RPMI8226 (cell line): ENCODE measurements at regions not wholly inside any gene's neighbourhood (a gene's known extent, or its start where the extent isn't known, plus 50 kb on each side); places are given as distances from the start of the nearest gene placed in this dataset.
"Not testable (repeated sequence)": the region's sequence is repeated elsewhere in the genome, so short reads cannot be mapped to it uniquely, and the experiment has no call there.

ENCODE experiments used
- DNase-seq: peaks from one replicate; pipeline ENCODE4 v3.0.0-alpha.2; 2015

DNA sequence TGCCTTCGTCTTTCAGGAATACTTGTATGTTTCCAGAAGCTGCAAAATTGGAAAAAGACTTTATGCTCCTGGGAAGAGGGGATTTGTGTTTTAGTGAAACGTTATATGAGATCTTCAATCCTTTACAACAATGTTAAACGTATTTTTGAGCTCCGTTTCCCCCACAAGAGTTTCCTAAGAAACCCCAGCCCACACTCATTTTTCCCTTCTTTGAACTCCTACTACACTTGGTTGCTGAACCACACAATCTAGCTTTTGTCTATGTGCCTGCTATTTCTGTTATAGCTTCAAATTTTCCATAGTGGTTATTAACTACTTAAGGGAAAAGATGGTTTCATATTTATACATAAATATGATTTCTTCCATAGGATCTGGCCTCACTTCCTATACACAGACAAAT, 238.6 kb upstream of the ACTBL2 start:
- no peak for DNase-seq

DNA sequence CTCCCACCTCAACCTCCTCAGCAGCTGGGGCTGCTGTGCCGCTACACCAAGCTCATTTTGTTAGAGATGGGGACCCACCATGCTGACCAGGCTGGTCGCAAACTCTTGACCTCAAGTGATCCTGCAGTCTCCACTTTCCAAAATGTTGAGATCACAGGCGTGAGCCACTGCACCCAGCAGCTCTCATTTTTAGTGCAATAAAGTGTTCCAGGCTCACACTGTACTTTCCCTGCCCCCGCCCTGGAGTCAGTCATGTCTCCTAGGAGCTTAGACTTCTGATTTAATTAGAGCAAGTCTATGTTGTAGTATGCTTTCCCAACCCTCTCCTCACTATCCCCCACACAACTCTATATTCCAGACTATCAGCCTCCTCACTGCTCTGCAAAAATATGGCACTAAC, 238.0 kb upstream of the ACTBL2 start:
- no peak for DNase-seq

DNA sequence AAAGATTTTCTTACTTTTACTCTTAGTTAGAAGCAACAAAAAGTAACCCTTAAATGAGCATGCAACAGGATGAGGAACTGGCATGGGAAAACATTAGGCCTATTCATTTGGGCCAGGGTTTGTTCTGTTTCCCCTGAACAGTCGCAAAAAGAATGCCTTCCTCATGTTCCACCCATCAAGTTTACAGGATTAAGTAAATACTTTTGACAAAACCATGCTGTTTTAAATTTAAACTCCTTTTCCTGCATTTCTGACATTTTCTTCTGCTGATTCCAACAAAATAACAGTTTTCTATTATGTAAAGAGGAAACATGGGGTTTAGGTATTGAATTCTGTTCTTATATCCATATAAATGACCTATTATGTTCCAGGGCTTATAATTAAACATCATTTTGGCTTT, 236.6 kb upstream of the ACTBL2 start:
- no peak for DNase-seq

DNA sequence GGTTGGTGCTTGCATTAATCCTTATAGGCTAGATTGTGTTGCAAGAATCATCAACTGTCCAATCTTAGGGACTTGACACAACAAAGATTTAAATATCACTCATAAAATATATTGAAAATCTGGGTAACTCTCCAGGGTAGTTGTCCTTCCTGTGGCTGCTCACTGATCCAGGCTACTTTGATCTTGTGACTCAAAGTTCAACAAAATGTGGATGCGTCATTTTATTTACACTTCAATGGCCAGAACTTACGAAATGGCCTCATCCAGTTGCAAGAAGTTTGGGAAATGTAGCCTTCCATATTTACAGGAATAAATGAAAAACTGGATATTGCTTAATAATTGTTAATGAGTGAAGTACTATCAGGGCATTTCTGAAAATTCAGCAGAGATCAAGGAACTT, 235.5 kb upstream of the ACTBL2 start:
- DNase-seq, result no peak

DNA sequence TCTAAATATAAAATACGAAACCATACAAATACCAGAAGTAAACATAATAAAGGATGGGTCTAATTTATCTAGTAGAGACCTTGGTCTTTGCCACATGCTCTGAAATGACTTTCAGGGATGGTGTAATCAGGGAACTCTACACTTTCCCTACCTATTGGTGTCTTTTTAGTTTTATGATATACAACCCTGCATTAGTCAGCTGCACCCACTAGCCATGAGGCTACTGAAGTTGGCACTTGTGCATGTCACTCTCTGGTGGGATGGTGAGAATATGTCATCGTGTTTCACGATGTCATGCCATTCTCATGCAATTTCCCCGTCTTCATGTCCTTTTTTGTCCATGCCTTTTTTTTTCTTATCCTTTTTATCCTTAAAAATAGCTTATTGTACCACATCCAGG, 234.9 kb upstream of the ACTBL2 start:
- no peak for DNase-seq

DNA sequence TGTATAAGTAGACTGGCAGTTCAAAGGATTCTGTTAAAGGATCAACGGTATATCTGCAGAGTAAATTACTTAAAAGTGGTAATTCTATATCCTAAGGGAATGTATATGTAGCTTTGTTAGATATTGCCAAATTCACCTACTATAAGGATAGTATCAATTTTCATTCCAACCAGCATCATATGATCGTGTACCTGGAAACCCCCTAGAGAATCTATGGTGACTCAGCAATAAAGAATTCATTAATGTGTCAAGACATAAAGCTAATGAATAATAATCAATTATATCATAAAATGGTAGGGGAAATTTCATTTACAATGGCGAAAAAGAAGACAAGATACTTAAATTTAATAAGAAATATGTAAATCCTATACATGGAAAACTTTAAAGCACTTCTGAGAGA, 234.1 kb upstream of the ACTBL2 start:
- DNase-seq, result no peak

DNA sequence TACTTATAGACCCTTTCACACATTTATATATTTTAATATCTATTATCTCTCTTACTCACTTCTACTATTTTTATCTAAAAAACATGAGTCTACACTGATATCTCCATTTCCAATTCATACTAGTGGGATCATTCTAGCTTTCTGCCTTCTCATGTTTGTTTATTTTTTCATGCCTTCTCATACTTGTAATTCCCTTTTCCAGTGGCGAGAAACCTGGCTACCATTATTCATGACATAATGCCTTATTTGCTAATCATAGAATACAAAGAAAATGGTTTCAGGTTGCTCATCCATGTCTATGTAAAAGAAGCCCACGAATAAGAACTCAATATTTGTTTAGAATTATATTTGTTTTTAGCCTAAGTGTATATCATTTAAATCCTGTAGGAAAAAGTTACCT, 232.7 kb upstream of the ACTBL2 start:
- no peak for DNase-seq

DNA sequence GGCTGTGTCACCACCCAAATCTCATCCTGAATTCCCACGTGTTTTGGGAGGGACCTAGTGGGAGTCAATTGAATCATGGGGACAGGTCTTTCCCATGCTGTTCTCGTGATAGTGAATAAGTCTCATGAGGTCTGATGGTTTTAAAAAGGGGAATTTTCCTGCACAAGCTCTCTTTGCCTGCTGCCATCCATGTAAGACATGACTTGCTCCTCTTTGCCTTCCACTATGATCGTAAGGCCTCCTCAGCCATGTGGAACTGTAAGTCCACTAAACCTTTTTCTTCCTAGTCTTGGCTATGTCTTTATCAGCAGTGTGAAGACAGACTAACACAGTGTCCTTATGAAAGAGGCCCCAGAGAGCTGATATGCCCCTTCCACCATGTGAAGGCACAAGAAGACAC, 230.9 kb upstream of the ACTBL2 start:
- not testable (repeated sequence) for DNase-seq

DNA sequence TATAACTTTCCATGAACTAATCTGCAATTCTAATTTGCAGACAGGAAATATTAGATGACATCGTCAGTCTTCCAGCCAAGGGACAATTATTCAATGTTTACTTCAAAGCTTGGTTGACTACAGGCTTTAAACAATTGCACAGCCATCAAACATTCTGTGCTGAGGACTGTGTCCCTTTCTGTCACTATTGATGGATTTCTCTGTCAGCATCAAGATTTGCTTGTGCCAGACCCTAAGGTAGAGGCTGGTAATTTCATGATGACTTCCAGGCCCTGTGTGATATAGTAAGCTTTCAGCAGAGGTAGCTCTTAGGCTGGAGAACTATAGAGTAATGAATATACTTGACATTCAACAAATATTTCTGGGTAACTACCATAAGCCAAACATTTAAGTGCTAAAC, 229.3 kb upstream of the ACTBL2 start:
- no peak for DNase-seq

DNA sequence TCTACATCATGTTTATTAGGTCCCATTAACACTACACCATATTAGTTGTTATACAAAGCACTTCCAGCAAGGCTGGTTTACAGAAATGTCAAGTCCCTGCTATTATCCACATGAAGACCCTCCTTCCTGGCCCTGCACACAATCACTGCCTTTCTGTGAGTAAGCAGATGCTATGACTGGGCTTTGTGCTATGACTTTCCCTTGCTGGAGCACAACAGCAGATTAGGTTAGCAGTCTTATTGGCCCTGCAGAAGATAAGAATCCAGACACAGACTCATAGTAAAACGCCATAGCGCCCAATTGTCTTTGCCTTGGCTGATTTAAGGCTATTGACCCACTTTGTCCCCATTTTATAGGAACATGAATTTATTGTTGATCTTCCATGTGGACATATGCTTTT, 228.9 kb upstream of the ACTBL2 start:
- DNase-seq, result no peak

DNA sequence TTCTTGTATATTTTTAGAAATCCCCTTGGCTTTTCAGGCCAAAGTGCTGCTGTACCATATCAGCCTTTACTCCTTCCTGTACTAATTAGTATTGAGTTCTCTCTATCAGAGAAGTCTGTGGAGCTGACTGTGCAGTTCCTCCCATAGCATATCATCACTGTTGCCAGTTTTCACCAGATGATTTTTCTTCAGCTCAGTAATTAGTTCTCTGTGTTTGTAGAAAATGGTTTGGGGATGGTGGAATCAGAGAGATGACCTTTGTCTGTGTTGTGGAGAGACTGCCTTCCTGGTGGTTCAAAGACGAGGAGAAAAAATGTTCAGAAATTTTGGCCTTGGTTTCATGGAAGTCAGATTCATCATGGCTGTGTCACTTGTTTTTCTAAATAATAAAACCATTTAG, 227.5 kb upstream of the ACTBL2 start:
- DNase-seq, result no peak

DNA sequence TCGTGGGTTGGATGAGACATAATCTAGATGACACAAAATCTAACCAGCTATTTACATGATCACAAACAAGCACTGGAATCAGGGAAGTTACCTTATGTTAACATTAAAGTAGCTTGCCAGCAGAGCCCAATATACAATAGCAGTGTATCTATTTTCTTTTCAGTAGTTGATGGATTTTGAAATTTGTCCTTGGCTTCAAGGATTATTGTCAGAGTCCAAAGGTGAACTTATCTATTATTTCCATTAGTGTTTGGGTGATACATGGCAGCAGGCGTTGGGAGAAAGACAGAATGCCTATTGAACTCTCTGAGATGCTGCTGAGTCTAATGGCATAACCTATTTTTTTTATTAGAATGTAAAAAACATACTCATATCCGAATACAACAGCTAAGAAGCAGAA, 223.2 kb upstream of the ACTBL2 start:
- DNase-seq, result no peak

DNA sequence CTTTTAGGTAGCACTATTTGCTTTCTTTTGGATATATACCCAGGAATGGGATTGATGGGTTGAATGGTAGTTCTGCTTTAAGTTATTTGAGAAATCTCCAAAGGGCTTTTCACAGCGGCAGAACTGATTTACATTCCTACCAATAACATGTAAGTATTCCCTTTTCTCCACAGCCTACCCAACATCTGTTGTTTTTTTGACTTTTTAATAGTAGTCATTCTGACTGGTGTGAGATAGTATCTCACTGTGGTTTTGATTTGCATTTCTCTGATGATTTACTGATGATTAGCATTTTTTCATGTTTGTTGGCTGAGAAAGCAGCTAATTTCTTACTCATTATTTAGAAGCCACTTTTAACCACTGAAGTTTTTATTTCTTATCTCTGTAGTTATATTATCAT, 221.1 kb upstream of the ACTBL2 start:
- DNase-seq, result no peak

DNA sequence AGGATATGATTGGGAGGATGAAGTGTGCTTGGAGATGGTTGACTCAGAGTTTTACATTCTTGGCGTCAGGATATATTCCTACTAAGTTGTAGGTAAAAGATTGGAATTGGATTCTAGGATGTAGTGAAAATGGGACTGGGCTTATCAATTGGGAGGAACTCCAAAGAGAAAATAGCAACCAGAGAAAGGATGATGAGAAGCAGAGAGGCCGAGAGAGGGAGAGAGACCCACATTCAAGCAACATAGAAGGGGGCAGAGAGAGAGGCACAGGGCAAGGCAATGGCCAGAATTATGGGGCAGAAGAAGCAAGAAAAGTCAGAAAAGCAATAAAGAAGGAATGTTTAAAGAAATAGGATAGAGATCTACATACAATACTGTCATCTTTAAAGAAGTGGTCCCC, 217.9 kb upstream of the ACTBL2 start:
- DNase-seq, result no peak

DNA sequence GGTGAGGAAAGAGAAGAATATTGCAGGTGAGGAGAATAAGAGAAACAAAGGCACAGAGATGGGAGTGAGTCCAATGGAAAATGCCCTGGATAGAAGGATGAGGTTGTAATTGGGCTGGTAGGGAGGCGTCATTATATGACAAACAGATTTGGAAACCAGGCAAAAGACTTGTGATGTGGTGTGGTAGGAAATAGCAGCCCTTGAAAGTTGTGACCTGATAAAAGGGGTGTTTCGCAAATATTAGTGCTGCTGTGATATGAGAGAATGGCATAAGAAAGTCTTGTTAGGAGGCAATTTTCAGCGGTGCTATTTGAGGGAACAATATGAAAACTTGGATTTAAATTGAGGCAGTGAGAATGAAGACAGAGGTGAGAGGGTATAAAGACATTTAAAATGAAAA, 217.5 kb upstream of the ACTBL2 start:
- no peak for DNase-seq

DNA sequence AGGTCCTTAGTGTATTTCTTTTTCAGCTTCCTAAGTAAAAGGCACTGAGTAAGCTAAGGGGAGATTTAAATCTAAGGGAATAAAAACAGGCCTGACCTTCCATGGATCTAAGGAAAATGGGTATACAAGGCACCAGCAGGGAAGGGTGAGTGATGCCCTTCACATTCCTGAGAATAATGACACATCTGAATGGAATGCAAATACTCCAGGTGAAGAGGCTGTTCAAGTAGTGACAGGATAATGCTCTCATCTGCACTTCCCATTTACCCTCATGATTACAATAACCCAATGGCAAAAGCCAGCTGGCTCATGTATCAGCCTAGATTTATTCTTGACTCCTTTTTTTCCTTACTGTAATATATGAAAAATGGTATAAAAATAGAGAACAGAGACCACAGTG, 216.2 kb upstream of the ACTBL2 start:
- no peak for DNase-seq

DNA sequence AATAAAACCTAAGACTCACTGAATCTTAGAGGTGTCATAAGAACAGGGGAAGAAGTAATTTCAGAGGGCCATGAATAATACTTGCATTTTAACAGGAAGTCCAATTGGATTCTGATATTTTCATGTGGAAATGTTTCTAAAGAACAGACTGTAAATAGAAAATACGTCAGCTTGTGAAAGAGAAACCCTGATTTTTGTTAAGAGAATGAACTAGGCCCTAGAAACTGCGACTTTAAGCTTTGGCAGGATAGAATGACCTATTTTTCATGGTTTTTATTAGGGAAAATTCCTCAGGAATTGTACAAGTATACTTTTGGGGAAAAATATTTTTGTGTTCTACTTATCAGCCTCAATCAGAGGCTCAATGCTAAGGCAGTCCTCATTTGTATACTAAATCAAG, 215.5 kb upstream of the ACTBL2 start:
- DNase-seq, result no peak

DNA sequence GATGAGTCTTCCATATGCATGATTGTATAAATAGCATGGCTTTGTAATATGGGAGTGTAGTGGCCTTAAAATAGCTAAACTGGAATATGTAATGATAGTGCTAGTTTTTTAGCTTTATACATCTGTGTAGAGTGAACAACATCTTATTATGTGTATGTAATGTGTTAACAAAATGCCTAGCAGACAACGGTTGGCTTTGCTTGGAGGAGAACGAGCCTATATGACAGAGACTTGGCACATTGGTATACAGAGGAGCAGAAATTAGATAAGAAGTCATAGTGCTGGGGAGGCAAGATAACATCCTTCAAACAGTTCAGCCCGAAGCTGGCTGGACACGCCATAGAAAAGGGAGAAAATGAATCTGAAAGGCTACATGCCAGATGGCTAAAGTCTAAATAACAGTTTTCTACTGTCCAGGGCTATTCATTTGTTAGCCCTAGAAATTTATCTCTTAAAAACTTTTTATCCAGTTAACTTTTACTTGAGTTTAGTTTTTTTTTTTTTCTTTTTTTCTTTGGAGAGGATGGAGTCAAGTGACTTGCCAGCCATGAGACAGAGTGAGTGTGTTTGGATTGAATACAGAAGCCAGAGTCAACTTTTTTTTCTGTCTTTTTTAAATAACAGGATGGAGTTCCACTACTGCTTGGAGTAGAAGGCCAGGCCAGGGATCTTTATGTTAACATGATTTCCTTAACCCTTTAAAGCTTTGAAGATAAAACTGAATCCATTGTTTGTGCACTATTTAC, 214.4 kb upstream of the ACTBL2 start:
- no peak for DNase-seq

DNA sequence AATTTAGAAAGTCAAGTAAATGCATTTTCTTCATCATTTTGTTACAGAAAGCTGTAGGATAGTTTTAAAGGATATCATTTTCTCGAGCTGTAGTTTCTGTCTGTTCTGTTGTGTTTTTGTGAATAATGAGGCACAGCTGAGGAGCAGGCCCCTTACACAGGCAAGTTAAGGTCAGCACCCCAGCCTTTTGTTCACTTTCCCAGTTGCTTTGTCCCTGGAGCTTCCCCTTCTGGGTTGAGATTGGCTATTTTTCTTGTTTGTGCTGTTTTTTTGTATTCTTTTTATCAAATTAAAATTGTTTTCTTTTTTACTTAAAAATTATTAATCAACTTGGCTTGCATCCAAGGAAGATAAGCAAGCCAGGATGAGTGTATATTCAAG, 213.8 kb upstream of the ACTBL2 start:
- DNase-seq, result no peak

DNA sequence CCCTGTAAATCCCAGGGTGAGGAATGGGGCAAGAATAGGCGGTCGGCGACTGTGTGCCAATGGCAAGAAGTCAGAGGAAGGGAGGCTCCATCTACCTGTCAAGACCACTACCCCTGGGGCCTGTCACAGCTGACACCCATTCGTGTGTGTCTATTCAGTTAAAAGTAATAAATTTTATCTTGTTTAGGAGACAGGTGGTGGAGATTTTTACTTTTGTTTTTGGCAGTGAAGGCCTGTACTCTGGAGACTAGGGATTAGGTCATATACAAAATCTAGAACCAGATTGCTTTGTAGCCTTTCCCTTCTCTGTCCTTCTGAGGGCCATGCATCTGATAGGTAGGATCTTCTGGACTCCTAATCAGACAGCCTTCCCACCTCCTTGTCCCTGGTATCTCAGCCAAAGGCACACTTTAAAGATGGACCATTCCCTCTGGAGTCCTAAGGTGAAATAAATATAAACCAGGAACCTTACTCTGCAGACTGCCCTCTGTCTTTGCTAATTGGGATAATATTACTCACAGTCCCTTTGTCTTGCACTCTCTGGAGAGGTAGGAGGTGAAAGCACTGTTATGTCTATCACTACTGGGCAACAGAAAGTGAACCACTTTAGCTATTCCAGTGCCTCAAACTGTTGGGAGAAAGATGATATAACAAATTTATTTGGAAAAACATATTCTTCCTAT, 213.2 kb upstream of the ACTBL2 start:
- no peak for DNase-seq

DNA sequence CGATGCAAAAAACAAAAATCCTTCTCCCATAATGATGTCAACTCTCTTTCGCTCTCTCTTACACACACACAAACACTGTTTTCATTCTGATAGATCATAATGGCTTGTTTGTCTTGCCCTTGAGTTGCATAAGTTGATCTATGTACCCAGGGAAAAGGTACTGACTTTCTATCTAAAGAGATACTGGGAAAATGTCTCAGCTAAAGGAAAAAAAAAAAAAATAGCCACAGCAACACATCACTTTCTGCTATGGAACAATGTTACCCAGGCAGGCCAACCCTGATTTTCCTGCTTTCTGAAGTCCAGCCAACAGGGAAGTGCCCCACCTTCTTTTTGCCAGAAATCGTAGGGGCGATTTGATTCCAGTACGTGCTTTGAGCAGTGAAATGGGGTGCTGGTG, 212.6 kb upstream of the ACTBL2 start:
- DNase-seq, result no peak

DNA sequence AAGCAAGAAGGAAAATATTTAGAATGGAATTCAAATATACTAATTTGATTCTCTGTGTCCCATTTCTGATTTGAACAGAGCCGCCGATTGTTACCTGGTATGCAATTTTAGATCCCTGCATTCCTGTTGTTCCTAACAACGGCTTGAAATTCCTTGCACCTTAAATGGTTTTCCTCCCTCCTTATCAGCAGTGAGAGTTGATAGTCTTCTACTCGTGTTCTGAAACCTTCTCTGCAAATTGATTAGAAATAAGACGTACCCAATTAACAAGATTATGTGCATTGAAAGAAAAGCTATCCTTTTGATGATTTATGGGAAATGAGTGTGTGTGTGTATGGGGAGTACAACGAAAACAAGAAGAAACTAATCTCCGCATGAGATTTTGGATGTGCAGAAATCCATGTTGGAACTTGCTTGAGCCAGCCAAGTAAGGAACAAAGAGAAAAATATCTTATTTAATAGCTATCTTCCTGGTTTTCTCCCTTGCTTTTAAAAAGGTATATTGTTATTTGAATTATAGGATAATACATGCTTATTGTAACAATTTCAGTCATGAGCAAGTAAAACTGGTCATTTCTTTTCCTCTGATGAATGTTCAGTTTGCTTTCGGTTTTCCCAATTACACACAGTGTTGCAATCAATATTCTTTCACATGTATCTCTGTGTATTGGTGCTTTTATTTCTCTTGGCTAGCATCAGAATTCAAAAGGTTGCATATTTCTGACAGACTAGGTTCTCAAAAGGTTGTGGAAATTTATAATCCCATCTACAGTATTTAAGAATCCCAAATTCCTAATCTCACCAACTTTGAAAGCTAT, 211.1 kb upstream of the ACTBL2 start:
- DNase-seq, result no peak

DNA sequence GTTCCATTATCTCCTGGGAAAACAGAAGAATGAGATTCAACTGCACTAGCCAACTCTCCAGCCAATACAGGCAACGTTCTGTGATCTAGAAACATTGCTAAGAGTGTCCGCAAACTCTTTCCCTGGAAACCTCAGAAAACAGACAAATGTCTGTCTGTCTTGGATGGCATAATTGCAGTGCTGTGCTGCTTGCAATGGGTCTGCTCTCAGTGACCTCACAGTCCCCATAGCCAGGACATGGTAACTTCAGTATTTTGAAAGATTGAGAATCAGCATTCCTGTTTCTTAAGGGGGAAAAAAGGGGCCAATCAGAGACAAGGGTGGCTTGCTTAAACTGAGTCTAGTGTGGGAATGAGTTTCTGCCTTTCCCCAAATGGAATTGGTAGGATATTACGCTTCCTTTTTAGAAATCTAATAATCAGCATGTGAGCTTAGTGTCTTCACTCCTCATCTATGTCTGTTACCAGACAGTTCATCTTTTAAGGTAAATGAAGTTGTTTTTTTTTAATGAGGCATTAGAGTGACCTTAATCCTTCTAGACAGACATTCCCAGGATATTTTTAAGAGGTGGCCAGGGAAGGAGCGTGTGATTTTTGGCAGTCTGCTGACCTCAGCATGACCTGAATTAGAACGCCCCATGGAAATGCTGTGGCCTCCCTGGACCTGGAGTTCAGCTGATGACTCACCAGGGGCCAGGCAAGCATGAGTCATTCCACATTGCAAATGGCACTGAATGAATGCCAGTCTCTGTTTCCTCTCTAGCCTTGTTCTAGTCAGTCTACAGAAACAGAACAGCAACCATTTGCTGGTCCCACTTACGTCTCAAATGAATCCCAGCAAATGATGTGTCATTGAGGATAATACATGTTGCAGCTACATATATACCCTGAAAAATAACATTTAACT, 210.2 kb upstream of the ACTBL2 start:
- peak; percentile 36 for DNase-seq
